Endothelial cell of umbilical vein (primary cell): ENCODE measurements at regions not wholly inside any gene's neighbourhood (a gene's known extent, or its start where the extent isn't known, plus 50 kb on each side); places are given as distances from the start of the nearest gene placed in this dataset.
A peak's percentile ranks its signal among the peaks of the same experiment; 100 is the strongest.

Experiments used
- BruUV-seq: library from RNA; stranded (reverse); fragments of 400-500 nt; replicated peaks from 2 replicates; lab custom pipeline; 2021; lab: Mats Ljungman, UMichigan
- CTCF ChIA-PET: fragments of 300-600, 350-600 bp; sonication (Branson Sonifier 250); formaldehyde crosslinking; loops from one replicate; lab custom pipeline; 2021; ENCODE audit warnings: antibody characterized with exemption, inconsistent platforms; lab: Charles Lee
- POLR2A ChIA-PET: fragments of 300-600, 350-600 bp; sonication (Branson Sonifier 250); formaldehyde crosslinking; loops from one replicate; lab custom pipeline; 2021; ENCODE audit warnings: antibody characterized with exemption, inconsistent platforms; lab: Charles Lee
- DNase-seq: peaks from one replicate; pipeline ENCODE4 v3.0.0-alpha.2; 2011; ENCODE audit warnings: low read depth, low spot score
- FAIRE-seq: peaks from 2 replicates; lab custom pipeline; 2011; peaks lifted over from hg19 to GRCh38; lab: Jason Lieb, UNC
- H2AFZ ChIP-seq: 2 replicates; pipeline ENCODE4 v1.6.0; 2012; ENCODE audit warnings: low read depth, low read length, control low read depth, inconsistent platforms
- H3K27ac ChIP-seq: 2 replicates; pipeline ENCODE4 v1.5.1; 2011; ENCODE audit warnings: low read depth, mild to moderate bottlenecking, control low read depth, low read length, moderate library complexity; ENCODE audit not compliant: insufficient read depth
- H3K27me3 ChIP-seq, 2 experiments: 2 replicates each; pipeline versions ENCODE4 v1.6.0 to v1.6.1; 2011; ENCODE audit warnings: low read length in 2 of 2, mixed read lengths in 1 of 2; ENCODE audit not compliant: control insufficient read depth in 2 of 2, insufficient read depth in 2 of 2
- H3K36me3 ChIP-seq, 2 experiments: 2 replicates in 1 of 2; 3 replicates in 1 of 2; pipeline ENCODE4 v1.5.1; 2011; ENCODE audit warnings: low read length in 2 of 2, mild to moderate bottlenecking in 1 of 2, moderate library complexity in 1 of 2; ENCODE audit not compliant: control insufficient read depth in 2 of 2, insufficient read depth in 2 of 2; ENCODE audit errors: extremely low read depth in 1 of 2
- H3K4me1 ChIP-seq: 3 replicates; pipeline ENCODE4 v1.5.1; 2011; ENCODE audit warnings: mild to moderate bottlenecking, low read length; ENCODE audit not compliant: control insufficient read depth, insufficient read depth; ENCODE audit errors: extremely low read depth
- H3K4me2 ChIP-seq: 2 replicates; pipeline ENCODE4 v1.6.1; 2011; ENCODE audit warnings: low read length, control low read depth, mixed read lengths; ENCODE audit not compliant: insufficient read depth
- H3K4me3 ChIP-seq, 3 experiments: fragments of 200-600 bp in 1 of 3; sonication (generic), shearing (Covaris generic) in 1 of 3; replicated peaks in 1 of 3; 2 replicates each; pipeline ENCODE4 v1.5.1; 2011 to 2016; ENCODE audit warnings: control low read depth in 3 of 3, low read length in 3 of 3, mild to moderate bottlenecking in 2 of 3, inconsistent platforms in 1 of 3, low read depth in 1 of 3, moderate library complexity in 1 of 3; ENCODE audit not compliant: insufficient read depth in 1 of 3
- H3K79me2 ChIP-seq: 2 replicates; pipeline ENCODE4 v1.6.0; 2012; ENCODE audit warnings: low read length, inconsistent platforms; ENCODE audit not compliant: control insufficient read depth, insufficient read depth
- H3K9ac ChIP-seq: replicated peaks from 2 replicates; pipeline ENCODE3; 2011; ENCODE audit warnings: low read length, control low read depth; ENCODE audit not compliant: insufficient read depth; ENCODE audit errors: extremely low read depth
- H3K9me1 ChIP-seq: replicated peaks from 3 replicates; pipeline ENCODE4 v1.6.0; 2011; ENCODE audit warnings: mild to moderate bottlenecking, low read length; ENCODE audit not compliant: control insufficient read depth, insufficient read depth; ENCODE audit errors: extremely low read depth
- H3K9me3 ChIP-seq: replicated peaks from 2 replicates; pipeline ENCODE4 v1.5.1; 2012; ENCODE audit warnings: low read length, inconsistent platforms; ENCODE audit not compliant: control insufficient read depth, insufficient read depth
- H4K20me1 ChIP-seq: replicated peaks from 2 replicates; pipeline ENCODE3; 2011; ENCODE audit warnings: mild to moderate bottlenecking, low read length; ENCODE audit not compliant: control insufficient read depth, insufficient read depth; ENCODE audit errors: extremely low read depth
- EZH2 ChIP-seq: IDR thresholded peaks from 2 replicates; pipeline ENCODE4 v1.6.1; 2012; ENCODE audit warnings: borderline replicate concordance, low read depth, mild to moderate bottlenecking, moderate library complexity, low read length, inconsistent platforms; ENCODE audit not compliant: severe bottlenecking
- FOS ChIP-seq: IDR thresholded peaks from 2 replicates; pipeline ENCODE4 v1.6.1; 2011; ENCODE audit warnings: mild to moderate bottlenecking, low read length, moderate library complexity, borderline replicate concordance; ENCODE audit not compliant: insufficient read depth
- GATA2 ChIP-seq: IDR thresholded peaks from 2 replicates; pipeline ENCODE4 v1.7.0; 2011; ENCODE audit warnings: low read depth, mild to moderate bottlenecking, moderate library complexity, mixed read lengths, low read length; ENCODE audit not compliant: insufficient read length, insufficient read depth
- JUN ChIP-seq: IDR thresholded peaks from 2 replicates; pipeline ENCODE4 v1.6.1; 2011; ENCODE audit warnings: borderline replicate concordance, low read depth; ENCODE audit not compliant: insufficient read length, insufficient read depth
- MYC ChIP-seq: IDR thresholded peaks from one replicate; pipeline ENCODE4 v1.6.1; 2011; ENCODE audit warnings: mild to moderate bottlenecking, low read depth, low read length
- POLR2A ChIP-seq: IDR thresholded peaks from 2 replicates; pipeline ENCODE4 v1.6.1; 2012; ENCODE audit warnings: low read depth, mild to moderate bottlenecking, control low read depth, low read length
- POLR2AphosphoS5 ChIP-seq: IDR thresholded peaks from 2 replicates; pipeline ENCODE4 v1.6.1; 2012; ENCODE audit warnings: low read depth, mild to moderate bottlenecking, control low read depth, low read length, moderate library complexity; ENCODE audit not compliant: insufficient read depth
- dilution Hi-C: fragments of 300-500 bp; cut with MboI; formaldehyde crosslinking; loops from one replicate; pipeline ENCODE4 v1.15.0; 2019; ENCODE audit warnings: low sequenced_read_pairs; ENCODE audit not compliant: extremely low pct_ligation_motif_present
- intact Hi-C: fragments of 100-400 bp; cut with micrococcal nuclease; formaldehyde crosslinking; loops from one replicate; pipeline ENCODE4 v1.10.0; 2022
- TF ChIP-seq, protein P1 (sequence below): IDR thresholded peaks from 2 replicates; pipeline ENCODE4 v1.6.1; 2011; ENCODE audit not compliant: insufficient read depth, insufficient read length
- TF ChIP-seq, protein P2 (sequence below), 2 donors: IDR thresholded peaks; 1 replicate in 1 of 2; 2 replicates in 1 of 2; pipeline ENCODE4 v1.5.1; 2011; ENCODE audit warnings: low read length in 2 of 2, mild to moderate bottlenecking in 2 of 2, moderate library complexity in 2 of 2, control low read depth in 1 of 2, inconsistent platforms in 1 of 2, low read depth in 1 of 2; ENCODE audit not compliant: insufficient read depth in 1 of 2; ENCODE audit errors: extremely low read depth in 1 of 2

DNA sequence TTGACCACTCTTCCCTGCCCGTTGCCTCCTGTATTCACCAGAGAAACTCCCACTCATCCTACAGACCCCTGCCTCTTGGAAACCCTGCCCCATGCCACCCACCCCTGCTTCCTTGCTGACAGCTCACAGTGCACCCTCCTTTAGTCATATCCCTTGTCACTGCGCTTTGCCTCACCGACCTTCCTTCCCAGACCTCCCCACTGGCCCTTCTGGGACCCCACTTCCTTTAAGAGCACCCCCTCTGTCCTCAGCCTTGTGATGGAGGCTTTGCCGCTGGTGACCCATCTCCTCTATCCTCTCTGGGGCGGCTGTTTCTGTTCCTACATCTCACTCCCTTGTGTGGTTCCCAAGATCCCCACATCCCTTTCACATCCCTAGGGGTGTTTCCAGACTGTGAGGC is 92.8 kb upstream of the ZMIZ1 start:
- intact Hi-C loops (loop anchor here (2.0 kb wide), 1 partner anchor 25 kb away; no protein-coding TSS in a partner anchor), dilution Hi-C loops (no loop called here)
- TF ChIP-seq FOS = no peak
- no peak for TF ChIP-seq POLR2A
- TF ChIP-seq, protein P1, sequence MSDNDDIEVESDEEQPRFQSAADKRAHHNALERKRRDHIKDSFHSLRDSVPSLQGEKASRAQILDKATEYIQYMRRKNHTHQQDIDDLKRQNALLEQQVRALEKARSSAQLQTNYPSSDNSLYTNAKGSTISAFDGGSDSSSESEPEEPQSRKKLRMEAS = no peak
- TF ChIP-seq EZH2 = no peak
- no peak for TF ChIP-seq GATA2
- TF ChIP-seq, protein P2, sequence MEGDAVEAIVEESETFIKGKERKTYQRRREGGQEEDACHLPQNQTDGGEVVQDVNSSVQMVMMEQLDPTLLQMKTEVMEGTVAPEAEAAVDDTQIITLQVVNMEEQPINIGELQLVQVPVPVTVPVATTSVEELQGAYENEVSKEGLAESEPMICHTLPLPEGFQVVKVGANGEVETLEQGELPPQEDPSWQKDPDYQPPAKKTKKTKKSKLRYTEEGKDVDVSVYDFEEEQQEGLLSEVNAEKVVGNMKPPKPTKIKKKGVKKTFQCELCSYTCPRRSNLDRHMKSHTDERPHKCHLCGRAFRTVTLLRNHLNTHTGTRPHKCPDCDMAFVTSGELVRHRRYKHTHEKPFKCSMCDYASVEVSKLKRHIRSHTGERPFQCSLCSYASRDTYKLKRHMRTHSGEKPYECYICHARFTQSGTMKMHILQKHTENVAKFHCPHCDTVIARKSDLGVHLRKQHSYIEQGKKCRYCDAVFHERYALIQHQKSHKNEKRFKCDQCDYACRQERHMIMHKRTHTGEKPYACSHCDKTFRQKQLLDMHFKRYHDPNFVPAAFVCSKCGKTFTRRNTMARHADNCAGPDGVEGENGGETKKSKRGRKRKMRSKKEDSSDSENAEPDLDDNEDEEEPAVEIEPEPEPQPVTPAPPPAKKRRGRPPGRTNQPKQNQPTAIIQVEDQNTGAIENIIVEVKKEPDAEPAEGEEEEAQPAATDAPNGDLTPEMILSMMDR (IDR thresholded peaks at IDR 0.05; ENCODE audit: extremely low read depth in 1 of 2, insufficient read depth in 1 of 2, low read depth in 1 of 2, low read length in 2 of 2) = no peak
- TF ChIP-seq JUN = no peak
- no peak for TF ChIP-seq MYC
- no peak for TF ChIP-seq POLR2AphosphoS5
- BruUV-seq = no TSS peak
- Histone ChIP-seq H3K36me3 (no peaks in the 10 kb centered on the region), H3K79me2 (no peaks in the 10 kb centered on the region), H3K9ac (no peak overlapping the region), H3K4me3 (no peak overlapping the region), H3K4me1 (peaks cover 32% of the 10 kb centered on the region), H3K27ac (peak overlapping the region; percentile 98), H3K27me3 (no peaks in the 10 kb centered on the region), H3K9me1 (no peaks in the 10 kb centered on the region), H4K20me1 (no peaks in the 10 kb centered on the region), H3K9me3 (no peaks in the 10 kb centered on the region), H2AFZ (no peak overlapping the region), H3K4me2 (no peak overlapping the region)
- DNase-seq (no peak), FAIRE-seq (no peak)
- POLR2A ChIA-PET = no interaction called here
- CTCF ChIA-PET = interaction anchor here (1.8 to 3.0 kb wide), 3 partner anchors 9 to 219 kb away, joined by 6 to 23 read pairs (median 11); no protein-coding TSS in a partner anchor
